H54 (cell line): ENCODE measurements at regions not wholly inside any gene's neighbourhood (a gene's known extent, or its start where the extent isn't known, plus 50 kb on each side); places are given as distances from the start of the nearest gene placed in this dataset.
"Not testable (repeated sequence)": the region's sequence is repeated elsewhere in the genome, so short reads cannot be mapped to it uniquely, and the experiment has no call there.

Source experiments
- DNase-seq: peaks from one replicate; pipeline ENCODE4 v3.0.0; 2011; ENCODE audit warnings: low spot score, mixed read lengths; ENCODE audit not compliant: insufficient read length
- FAIRE-seq: peaks from 3 replicates; lab custom pipeline; 2011; peaks lifted over from hg19 to GRCh38; lab: Jason Lieb, UNC
- POLR2A ChIP-seq: IDR thresholded peaks from 2 replicates; pipeline ENCODE4 v1.6.1; 2011; ENCODE audit warnings: low read depth, mild to moderate bottlenecking, low read length

DNA sequence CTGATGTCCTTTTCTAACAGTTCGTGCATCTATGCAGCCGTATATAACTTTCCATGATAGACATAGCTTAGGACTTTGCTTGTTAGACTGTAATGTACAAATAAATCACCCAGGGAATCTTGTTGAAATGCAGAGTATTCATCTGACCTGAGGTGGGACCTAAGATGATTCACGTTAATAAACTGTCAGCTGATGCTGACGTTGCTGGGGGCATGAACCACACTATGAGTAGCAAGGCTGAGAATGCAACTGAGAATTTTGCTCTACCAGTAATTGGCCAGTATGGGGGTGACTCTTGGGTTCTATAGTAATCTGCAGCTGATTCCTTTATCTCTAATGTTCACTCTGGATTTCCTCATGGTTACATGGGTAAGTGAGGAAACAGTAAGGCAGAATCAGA, 130.1 kb upstream of the MALRD1 start:
- no peak for TF ChIP-seq POLR2A
- FAIRE-seq (peak; percentile 48), DNase-seq (peak; percentile 31)

DNA sequence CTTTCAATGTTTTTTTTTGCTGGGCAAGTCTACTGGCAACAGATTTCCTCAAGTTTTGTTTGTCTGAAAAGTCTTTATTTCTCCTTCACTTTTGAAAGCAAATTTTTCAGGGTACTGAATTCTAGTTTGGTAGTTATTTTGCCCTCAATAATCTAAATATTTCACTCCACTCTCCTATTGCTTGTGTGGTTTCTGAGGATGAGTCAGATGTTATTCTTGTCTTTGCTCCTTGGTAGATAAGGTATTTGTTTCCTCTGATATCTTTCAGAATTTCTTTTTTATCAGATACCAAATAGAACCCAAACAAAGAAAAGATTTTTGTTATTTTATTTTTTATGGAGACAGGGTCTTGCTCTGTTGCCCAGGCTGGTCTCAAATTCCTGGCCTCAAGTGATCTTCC, 99.2 kb upstream of the MALRD1 start:
- no peak for DNase-seq
- no peak for TF ChIP-seq POLR2A
- FAIRE-seq = no peak

DNA sequence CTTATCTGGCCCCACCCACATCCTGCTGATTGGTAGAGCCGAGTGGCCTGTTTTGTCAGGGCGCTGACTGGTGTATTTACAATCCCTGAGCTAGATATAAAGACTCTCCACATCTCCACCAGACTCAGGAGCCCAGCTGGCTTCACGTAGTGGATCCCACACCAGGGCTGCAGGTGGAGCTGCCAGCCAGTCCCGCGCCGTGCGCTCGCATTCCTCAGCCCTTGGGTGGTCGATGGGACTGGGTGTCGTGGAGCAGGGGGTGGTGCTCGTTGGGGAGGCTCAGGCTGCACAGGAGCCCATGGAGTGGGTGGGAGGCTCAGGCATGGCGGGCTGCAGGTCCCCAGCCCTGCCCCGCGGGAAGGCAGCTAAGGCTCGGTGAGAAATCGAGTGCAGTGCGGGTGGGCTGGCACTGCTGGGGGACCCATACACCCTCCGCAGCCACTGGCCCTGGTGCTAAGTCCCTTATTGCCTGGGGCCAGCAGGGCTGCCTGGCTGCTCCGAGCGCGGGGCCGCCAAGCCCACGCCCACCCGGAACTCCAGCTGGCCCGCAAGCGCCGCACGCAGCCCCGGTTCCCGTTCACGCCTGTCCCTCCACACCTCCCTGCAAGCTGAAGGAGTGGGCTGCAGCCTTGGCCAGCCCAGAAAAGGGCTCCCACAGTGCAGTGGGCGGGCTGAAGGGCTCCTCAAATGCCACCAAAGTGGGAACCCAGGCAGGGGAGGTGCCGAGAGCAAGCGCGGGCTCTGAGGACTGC, 97.4 kb upstream of the MALRD1 start:
- DNase-seq, FAIRE-seq: not testable (repeated sequence)

DNA sequence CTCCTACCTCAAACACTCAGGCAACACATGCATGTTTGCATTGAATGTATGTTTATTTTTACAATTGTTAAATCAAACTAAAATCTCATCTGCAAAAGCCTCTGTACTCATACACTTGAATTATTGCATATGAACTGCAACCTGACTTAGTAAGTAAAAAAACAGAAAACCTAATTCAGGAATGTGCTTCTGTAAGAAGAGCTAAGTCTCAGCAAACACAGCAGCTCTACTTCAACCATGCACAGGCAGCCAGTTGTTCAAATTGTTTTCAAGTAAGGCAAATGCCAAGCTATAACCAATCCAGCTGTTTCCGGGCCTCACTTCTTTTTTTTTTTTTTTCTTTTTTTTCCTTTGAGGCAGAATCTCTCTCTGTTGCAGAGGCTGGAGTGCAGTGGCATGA, 93.5 kb upstream of the MALRD1 start:
- no peak for FAIRE-seq
- no peak for TF ChIP-seq POLR2A
- no peak for DNase-seq

DNA sequence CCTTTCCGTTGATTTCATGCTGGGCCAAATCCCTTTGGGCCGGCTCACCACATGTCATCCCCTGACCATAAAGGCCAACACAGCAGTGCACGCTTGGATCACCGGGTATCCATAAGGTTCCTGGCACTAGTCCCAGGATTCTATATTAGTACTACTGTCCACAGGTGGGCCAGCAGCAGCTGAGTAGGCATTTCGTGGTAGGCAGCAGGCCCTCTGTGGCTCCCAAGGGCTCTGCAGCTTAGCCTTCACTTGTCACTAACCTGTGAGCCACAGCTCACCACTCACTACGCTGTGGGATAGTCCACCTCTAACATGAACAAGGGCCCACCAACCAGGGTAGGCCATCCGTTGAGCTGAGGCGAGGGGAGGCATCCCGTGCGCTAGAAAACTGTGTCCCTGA, 89.2 kb upstream of the MALRD1 start:
- TF ChIP-seq POLR2A = no peak
- no peak for FAIRE-seq
- DNase-seq = no peak

DNA sequence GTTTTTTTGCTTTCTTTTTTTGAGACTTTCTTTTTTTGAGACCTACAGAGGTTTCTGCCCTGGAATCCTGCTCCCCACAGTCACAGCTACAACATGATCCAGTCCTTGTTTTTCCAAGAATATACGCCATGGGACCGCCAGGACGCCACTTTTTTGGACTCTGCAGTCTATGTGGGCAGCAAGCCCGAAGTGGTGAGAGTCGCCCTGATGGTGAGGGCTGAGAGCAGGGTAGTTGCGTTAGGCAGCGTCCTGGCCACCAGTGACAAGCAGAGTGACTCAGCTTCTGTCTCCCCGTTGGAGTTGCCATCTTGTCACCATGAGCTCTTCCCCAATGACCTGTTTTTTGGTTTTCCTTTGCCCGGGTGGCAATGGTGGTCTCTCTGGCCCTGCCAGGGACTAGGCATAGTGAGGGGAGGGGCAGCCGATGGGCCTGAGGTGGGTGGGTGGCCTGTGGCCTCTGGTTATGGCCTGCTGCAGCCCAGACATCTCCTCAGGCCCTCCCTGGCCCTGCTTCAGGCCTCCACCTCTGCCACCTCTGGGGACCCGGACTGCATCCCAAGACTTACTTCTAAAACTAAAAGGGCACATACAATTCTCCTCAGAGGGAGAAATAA, 88.0 kb upstream of the MALRD1 start:
- FAIRE-seq = no peak
- no peak for DNase-seq
- no peak for TF ChIP-seq POLR2A

DNA sequence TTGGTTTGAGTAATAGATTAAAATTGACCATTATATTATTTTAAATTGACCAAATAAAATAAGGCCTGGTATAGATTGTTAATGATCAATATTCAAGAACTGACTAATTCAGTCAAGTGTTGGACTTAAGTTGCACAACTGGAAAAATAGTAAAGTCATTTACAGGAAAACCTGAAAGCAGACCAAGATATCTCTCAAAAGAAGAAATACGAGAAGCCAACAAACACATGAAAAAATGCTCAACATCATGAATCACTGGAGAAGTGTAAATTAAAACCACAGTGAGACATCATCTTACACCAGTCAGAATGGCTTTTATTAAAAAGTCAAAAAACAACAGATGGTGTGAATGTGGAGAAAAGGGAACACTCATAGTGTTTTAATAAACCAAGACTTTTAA, 80.4 kb upstream of the MALRD1 start:
- FAIRE-seq = no peak
- DNase-seq = no peak
- no peak for TF ChIP-seq POLR2A

DNA sequence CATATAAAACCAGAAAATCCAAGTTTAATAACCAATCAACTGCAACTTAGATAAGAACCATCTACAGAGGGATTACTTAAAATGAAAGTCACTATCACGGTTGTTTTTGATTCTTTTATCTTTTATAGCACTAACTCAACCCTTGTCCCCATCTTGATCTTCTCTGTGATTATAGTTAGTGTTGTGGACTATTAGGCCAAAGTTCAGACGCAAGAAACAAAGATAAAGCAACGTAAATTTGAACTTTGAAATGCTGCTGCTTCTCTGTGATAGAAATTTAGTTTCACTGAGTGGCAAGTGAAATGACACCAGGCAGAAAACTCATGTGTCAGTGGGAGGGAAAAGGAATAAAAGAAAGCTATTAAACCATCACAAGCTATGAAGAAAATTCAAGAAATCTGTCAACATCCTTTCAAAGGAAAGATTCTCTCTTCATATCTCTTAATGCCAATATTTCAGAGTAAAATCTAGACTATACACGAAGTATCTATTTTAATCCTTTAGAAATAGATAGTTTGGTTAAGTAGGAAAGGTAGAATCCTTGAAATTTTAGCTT, 71.8 kb upstream of the MALRD1 start:
- DNase-seq = no peak
- TF ChIP-seq POLR2A = no peak
- no peak for FAIRE-seq

DNA sequence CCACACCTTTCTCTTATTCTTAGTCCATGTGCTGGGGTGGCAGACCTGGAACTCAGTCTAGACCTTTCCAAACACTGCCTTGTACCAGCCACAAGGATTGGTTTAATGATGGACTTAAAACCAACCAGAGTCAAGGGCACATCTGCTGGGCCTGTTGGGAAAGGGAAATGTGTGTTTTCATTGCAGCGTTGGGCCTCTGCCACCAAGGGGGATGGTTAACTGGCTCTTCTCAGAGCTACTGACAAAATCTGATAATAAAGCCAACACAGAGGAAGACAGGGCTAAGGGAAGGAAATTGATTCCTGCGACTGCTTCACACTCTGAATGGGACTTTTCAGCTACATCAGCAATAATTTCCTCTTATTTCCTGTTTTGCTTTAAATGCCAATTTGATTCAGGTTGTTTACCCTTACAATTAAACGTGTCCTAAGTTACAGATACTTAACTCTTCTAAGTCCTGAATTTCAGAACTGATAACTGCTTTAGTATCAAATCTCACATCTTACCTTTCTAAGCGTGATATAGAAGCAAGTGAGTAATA, 68.4 kb upstream of the MALRD1 start:
- DNase-seq (no peak), FAIRE-seq (no peak)
- TF ChIP-seq POLR2A = no peak

DNA sequence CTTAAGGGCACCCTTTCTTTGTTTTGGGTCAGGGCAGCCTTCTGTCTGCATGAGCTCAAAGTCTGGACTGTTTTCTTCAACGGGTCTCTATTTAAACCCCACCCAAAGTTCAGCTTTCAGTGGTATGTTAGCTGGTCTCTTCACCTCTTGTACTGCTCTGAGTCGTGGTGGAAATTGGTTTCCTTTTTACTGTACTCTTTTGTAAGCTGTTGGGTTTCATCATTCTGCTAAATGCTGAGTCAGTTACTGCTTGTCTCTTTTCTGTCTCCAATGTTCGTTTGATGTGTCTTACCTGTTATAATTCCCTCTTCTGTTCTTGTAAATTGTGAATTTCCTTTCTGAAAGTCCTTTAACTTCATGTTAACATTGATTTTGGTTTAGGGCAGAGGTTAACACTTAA, 64.1 kb upstream of the MALRD1 start:
- no peak for DNase-seq
- no peak for TF ChIP-seq POLR2A
- no peak for FAIRE-seq

DNA sequence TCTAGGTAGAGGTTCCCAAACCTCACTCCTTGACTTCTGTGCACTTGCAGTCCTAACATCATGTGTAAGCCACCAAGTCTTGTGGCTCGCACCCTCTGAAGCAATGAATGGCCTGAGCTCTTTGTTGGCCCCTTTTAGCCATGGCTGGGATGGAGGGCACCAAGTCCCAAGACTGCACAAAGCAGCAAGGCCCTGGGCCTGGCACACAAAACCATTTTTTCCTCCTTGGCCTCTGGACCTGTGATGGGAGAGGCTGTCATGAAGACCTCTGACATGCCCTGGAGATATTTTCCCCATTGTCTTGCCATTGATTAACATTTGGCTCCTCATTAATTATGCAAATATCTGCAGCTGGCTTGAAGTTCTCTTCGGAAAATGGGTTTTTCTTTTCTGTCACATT, 60.3 kb upstream of the MALRD1 start:
- FAIRE-seq (no peak), DNase-seq (no peak)
- TF ChIP-seq POLR2A = no peak
